Gastrocnemius medialis (tissue), 4 donors: ENCODE measurements at regions not wholly inside any gene's neighbourhood (a gene's known extent, or its start where the extent isn't known, plus 50 kb on each side); places are given as distances from the start of the nearest gene placed in this dataset.

ENCODE experiments used
- ATAC-seq, 2 donors: fragments of 150-250 bp; one replicate each; pipeline ENCODE4 v1.9.1; 2016
- DNase-seq, 2 donors: peaks; one replicate each; pipeline ENCODE4 v3.0.0-alpha.2; 2019
- H3K27ac ChIP-seq, 4 donors: fragments of 200-600 bp; sonication (generic); 1 replicate in 1 of 4; 2 replicates in 3 of 4; pipeline ENCODE4 v1.5.1; 2016 to 2018; ENCODE audit warnings: mild to moderate bottlenecking in 2 of 4, moderate library complexity in 1 of 4
- H3K27me3 ChIP-seq, 3 donors: fragments of 200-600 bp; sonication (generic) in 2 of 3; 1 replicate in 1 of 3; 2 replicates in 2 of 3; pipeline versions ENCODE4 v1.5.1 to v1.6.0; 2016 to 2019; ENCODE audit warnings: mild to moderate bottlenecking in 1 of 3, moderate library complexity in 1 of 3
- H3K36me3 ChIP-seq, 2 donors: fragments of 200-600 bp; sonication (generic) in 1 of 2; one replicate each; pipeline ENCODE4 v1.5.1; 2017 to 2018
- H3K4me1 ChIP-seq, 2 donors: fragments of 200-600 bp; sonication (generic) in 1 of 2; one replicate each; pipeline ENCODE4 v1.5.1; 2016 to 2017; ENCODE audit warnings: mild to moderate bottlenecking in 2 of 2
- H3K4me3 ChIP-seq, 4 donors: fragments of 200-600 bp; sonication (generic) in 3 of 4; 1 replicate in 1 of 4; 2 replicates in 3 of 4; pipeline ENCODE4 v1.5.1; 2016 to 2019; ENCODE audit warnings: mild to moderate bottlenecking in 2 of 4
- H3K9me3 ChIP-seq, 3 donors: fragments of 200-600 bp; sonication (generic) in 2 of 3; 1 replicate in 1 of 3; 2 replicates in 2 of 3; pipeline ENCODE4 v1.5.1; 2016 to 2019
- CTCF ChIP-seq, 5 experiments: fragments of 450-650 bp in 3 of 5; fragments of 200-600 bp in 2 of 5; sonication (generic) in 2 of 5; IDR thresholded peaks in 4 of 5; conservative IDR thresholded peaks in 1 of 5; 1 replicate in 4 of 5; 2 replicates in 1 of 5; pipeline ENCODE4 v1.5.1; 2016 to 2019; ENCODE audit warnings: antibody characterized with exemption in 5 of 5, mild to moderate bottlenecking in 3 of 5, moderate library complexity in 3 of 5
- POLR2A ChIP-seq, 2 donors: fragments of 450-650 bp; IDR thresholded peaks; one replicate each; pipeline ENCODE4 v1.6.1; 2017; ENCODE audit warnings: antibody characterized with exemption in 2 of 2, mild to moderate bottlenecking in 2 of 2, moderate library complexity in 2 of 2
- in situ Hi-C, 4 donors: fragments of 200-750 bp; cut with MboI; loops; one replicate each; pipeline versions ENCODE4 v1.15.0 to v1.8.0; 2017; ENCODE audit warnings: low sequenced_read_pairs in 4 of 4
- intact Hi-C: fragments of 100-400 bp; cut with DNase I; formaldehyde crosslinking; loops from one replicate; pipeline ENCODE4 v1.15.1; 2023; ENCODE audit warnings: low total_unique reads

GRCh38 chr5:133799571-133800237, 168.7 kb downstream of the C5orf15 start:
- ATAC-seq (no peak), DNase-seq (no peak)
- no peak for TF ChIP-seq CTCF (IDR thresholded peaks at IDR 0.05 in 4 of 5, conservative IDR thresholded peaks at IDR 0.05 in 1 of 5)
- no peak for TF ChIP-seq POLR2A (IDR thresholded peaks at IDR 0.05)
- intact Hi-C loops (no loop called here), in situ Hi-C loops (no loop called here)
- no peaks in the 10 kb centered on the region for H3K27me3 ChIP-seq
- no peak overlapping the region for H3K27ac ChIP-seq
- no peak overlapping the region for H3K4me3 ChIP-seq
- H3K36me3 ChIP-seq: no peaks in the 10 kb centered on the region
- peaks cover 8 to 10% of the 10 kb centered on the region in 2 donors for H3K4me1 ChIP-seq
- H3K9me3 ChIP-seq: no peaks in the 10 kb centered on the region

- Histone ChIP-seq H3K36me3 (no peaks in the 10 kb centered on the region), H3K4me1 (peaks cover 0 to 2% of the 10 kb centered on the region in 2 donors), H3K27me3 (no peaks in the 10 kb centered on the region), H3K27ac (no peak overlapping the region), H3K9me3 (no peaks in the 10 kb centered on the region), H3K4me3 (no peak overlapping the region)
- ATAC-seq (no peak), DNase-seq (no peak)
- intact Hi-C loops: no loop called here
- in situ Hi-C loops: no loop called here
- TF ChIP-seq POLR2A (IDR thresholded peaks at IDR 0.05) (no peak), CTCF (IDR thresholded peaks at IDR 0.05 in 4 of 5, conservative IDR thresholded peaks at IDR 0.05 in 1 of 5) (no peak)
Observed at GRCh38 chr5:133797167-133797566, 171.3 kb downstream of the C5orf15 start.

GRCh38 chr5:133796186-133796585, 172.2 kb downstream of the C5orf15 start:
- no peaks in the 10 kb centered on the region for H3K36me3 ChIP-seq
- in situ Hi-C loops: no loop called here
- TF ChIP-seq POLR2A (IDR thresholded peaks at IDR 0.05) (no peak), CTCF (IDR thresholded peaks at IDR 0.05 in 4 of 5, conservative IDR thresholded peaks at IDR 0.05 in 1 of 5) (no peak)
- no peaks in the 10 kb centered on the region for H3K27me3 ChIP-seq
- ATAC-seq (no peak), DNase-seq (no peak)
- H3K4me1 ChIP-seq: no peaks in the 10 kb centered on the region
- intact Hi-C loops: no loop called here
- no peak overlapping the region for H3K27ac ChIP-seq
- H3K9me3 ChIP-seq: no peaks in the 10 kb centered on the region
- no peak overlapping the region for H3K4me3 ChIP-seq

- H3K36me3 ChIP-seq: no peaks in the 10 kb centered on the region
- no peak for DNase-seq
- H3K9me3 ChIP-seq: no peaks in the 10 kb centered on the region
- no peak overlapping the region for H3K4me3 ChIP-seq
- no peak for TF ChIP-seq CTCF (IDR thresholded peaks at IDR 0.05 in 4 of 5, conservative IDR thresholded peaks at IDR 0.05 in 1 of 5)
- no peak for TF ChIP-seq POLR2A (IDR thresholded peaks at IDR 0.05)
- no peak for ATAC-seq
- H3K27me3 ChIP-seq: no peaks in the 10 kb centered on the region
- intact Hi-C loops: no loop called here
- no peak overlapping the region for H3K27ac ChIP-seq
- in situ Hi-C loops: no loop called here
- no peaks in the 10 kb centered on the region for H3K4me1 ChIP-seq
Observed at GRCh38 chr5:133794771-133795415, 173.5 kb downstream of the C5orf15 start.
